ENCODE measurements at regions not wholly inside any gene's neighbourhood (a gene's known extent, or its start where the extent isn't known, plus 50 kb on each side); places are given as distances from the start of the nearest gene placed in this dataset.

DNA sequence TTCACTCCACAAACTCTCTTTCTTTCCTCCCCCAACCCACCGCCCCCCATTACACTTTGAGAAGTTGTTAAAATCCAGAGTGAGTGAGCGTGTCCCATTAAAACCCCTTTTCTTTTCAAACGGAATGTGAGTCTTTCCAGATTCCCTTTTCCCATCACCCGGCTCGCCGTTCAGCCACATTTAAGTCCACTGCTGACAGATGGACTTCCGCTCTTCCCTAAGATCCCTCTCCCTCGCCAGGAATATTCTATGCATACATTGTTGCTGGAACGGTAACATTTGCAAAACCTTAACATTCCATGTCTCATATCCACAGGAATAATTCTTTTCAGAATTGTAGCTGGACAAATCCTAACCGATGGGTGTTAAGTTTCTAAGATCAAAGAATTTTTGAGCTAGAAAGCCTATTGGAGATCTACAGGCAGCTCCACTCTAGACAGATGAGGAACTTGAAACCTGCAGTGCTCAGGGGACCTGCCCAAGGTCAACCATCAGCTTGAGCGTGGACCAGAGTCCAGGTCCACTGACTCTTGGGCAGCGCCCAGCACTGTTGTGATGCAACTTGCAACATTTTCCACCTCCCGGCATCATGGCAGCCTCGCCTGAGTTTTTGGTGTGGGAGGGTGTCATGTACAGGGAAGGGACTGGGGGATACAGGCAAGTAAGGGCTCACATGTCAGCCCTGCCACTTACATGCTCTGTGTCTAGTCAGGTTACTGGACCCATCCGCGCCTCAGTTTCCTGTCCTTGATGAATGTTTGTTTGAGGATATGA is 500.1 kb downstream of the CCDC171 start:
- TF ChIP-seq, protein P1, sequence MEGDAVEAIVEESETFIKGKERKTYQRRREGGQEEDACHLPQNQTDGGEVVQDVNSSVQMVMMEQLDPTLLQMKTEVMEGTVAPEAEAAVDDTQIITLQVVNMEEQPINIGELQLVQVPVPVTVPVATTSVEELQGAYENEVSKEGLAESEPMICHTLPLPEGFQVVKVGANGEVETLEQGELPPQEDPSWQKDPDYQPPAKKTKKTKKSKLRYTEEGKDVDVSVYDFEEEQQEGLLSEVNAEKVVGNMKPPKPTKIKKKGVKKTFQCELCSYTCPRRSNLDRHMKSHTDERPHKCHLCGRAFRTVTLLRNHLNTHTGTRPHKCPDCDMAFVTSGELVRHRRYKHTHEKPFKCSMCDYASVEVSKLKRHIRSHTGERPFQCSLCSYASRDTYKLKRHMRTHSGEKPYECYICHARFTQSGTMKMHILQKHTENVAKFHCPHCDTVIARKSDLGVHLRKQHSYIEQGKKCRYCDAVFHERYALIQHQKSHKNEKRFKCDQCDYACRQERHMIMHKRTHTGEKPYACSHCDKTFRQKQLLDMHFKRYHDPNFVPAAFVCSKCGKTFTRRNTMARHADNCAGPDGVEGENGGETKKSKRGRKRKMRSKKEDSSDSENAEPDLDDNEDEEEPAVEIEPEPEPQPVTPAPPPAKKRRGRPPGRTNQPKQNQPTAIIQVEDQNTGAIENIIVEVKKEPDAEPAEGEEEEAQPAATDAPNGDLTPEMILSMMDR (conservative IDR thresholded peaks at IDR 0.05): no peak
- no peak for TF ChIP-seq ZFX (IDR thresholded peaks at IDR 0.05)
